Spleen (tissue), 11 donors: ENCODE measurements at regions not wholly inside any gene's neighbourhood (a gene's known extent, or its start where the extent isn't known, plus 50 kb on each side); places are given as distances from the start of the nearest gene placed in this dataset.

Experiments used
- DNase-seq: peaks from one replicate; pipeline ENCODE4 v3.0.0-alpha.2; 2020
- H3K27ac ChIP-seq, 8 donors: fragments of 200-600 bp; sonication (generic) in 7 of 8; 1 replicate in 4 of 8; 2 replicates in 4 of 8; pipeline versions ENCODE4 v1.5.0 to v1.8.0; 2016 to 2021; ENCODE audit warnings: inconsistent platforms in 4 of 8, mild to moderate bottlenecking in 4 of 8, moderate library complexity in 1 of 8
- H3K27me3 ChIP-seq, 7 donors: fragments of 200-600 bp; sonication (generic) in 6 of 7; replicated peaks in 1 of 7; 1 replicate in 4 of 7; 2 replicates in 3 of 7; pipeline versions ENCODE4 v1.5.0 to v1.8.0; 2016 to 2021; ENCODE audit warnings: inconsistent platforms in 3 of 7, mild to moderate bottlenecking in 1 of 7
- H3K36me3 ChIP-seq, 6 donors: fragments of 200-600 bp; sonication (generic) in 5 of 6; 1 replicate in 4 of 6; 2 replicates in 2 of 6; pipeline versions ENCODE4 v1.5.0 to v1.8.0; 2016 to 2021; ENCODE audit warnings: inconsistent platforms in 2 of 6
- H3K4me1 ChIP-seq, 6 donors: fragments of 200-600 bp; sonication (generic) in 5 of 6; 1 replicate in 3 of 6; 2 replicates in 3 of 6; pipeline versions ENCODE4 v1.5.0 to v1.8.0; 2016 to 2021; ENCODE audit warnings: inconsistent platforms in 3 of 6
- H3K4me3 ChIP-seq, 8 donors: fragments of 200-600 bp; sonication (generic) in 7 of 8; 1 replicate in 4 of 8; 2 replicates in 4 of 8; pipeline versions ENCODE4 v1.5.0 to v1.8.0; 2016 to 2021; ENCODE audit warnings: inconsistent platforms in 4 of 8, mild to moderate bottlenecking in 4 of 8, moderate library complexity in 2 of 8
- H3K9me3 ChIP-seq, 8 donors: fragments of 200-600 bp; sonication (generic) in 7 of 8; 1 replicate in 4 of 8; 2 replicates in 4 of 8; pipeline versions ENCODE4 v1.5.0 to v1.8.0; 2016 to 2021; ENCODE audit warnings: inconsistent platforms in 4 of 8
- POLR2A ChIP-seq, 3 donors: fragments of 450-650 bp; IDR thresholded peaks; one replicate each; pipeline ENCODE4 v1.5.1; 2017; ENCODE audit warnings: antibody characterized with exemption in 3 of 3, mild to moderate bottlenecking in 1 of 3
- POLR2AphosphoS5 ChIP-seq, 3 donors: sonication (generic); formaldehyde crosslinking; IDR thresholded peaks; one replicate each; pipeline ENCODE4 v1.5.1; 2017; ENCODE audit warnings: antibody characterized with exemption in 3 of 3
- WGBS, 5 donors: extraction: QIAGEN DNeasy Blood & Tissue Kit in 3 of 5; methylation state at CpG; one replicate each; pipeline versions ENCODE4 v1.1.5 to v1.1.7; 2013 to 2018; 5-methylcytosine and 5-hydroxymethylcytosine counted together
- intact Hi-C: fragments of 100-400 bp; cut with DNase I; formaldehyde crosslinking; loops from one replicate; pipeline ENCODE4 v1.15.0; 2023; ENCODE audit warnings: low total_unique reads
- TF ChIP-seq, protein P1 (sequence below), 11 experiments: fragments of 200-600 bp in 7 of 11; fragments of 450-650 bp in 4 of 11; sonication (generic) in 4 of 11; IDR thresholded peaks in 8 of 11; conservative IDR thresholded peaks in 3 of 11; 1 replicate in 7 of 11; 2 replicates in 4 of 11; pipeline versions ENCODE4 v1.4.0 to v1.8.0; 2016 to 2021; ENCODE audit warnings: antibody characterized with exemption in 11 of 11, inconsistent platforms in 4 of 11, mild to moderate bottlenecking in 1 of 11
- donor health status: healthy with polysubstance abuse.
- donor health status: DM: no; HTN: no; CAD: no; lungs with moderate emphysema.
- donor health status: DM: no; HTN: no; CAD: no.
- donor health status: Bipolar disorder and iron deficiency.
- donor health status: healthy.
- donor health status: DM: no; HTN: no; CAD: no.
- donor health status: DM: yes; HTN: yes; CAD: no.

DNA sequence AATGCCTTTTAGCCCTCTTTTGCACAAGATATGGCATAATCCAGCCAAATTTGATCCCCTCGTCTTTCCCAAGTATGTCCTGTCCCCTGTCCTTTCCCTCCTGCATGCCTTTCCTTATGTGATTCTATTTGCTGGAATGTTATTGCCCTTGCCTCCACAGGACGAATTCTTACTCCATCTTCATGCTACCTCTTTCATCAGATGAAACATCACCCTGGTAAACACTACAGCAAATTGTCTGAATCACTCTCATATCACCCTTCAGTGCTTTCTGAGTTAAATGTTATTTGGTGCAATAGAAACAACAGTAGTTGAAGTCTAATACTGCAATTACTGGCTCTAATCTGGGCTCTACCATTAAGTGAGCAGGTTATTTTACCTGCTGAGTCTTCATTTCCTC lies 52.2 kb upstream of the FAT1 start:
- no peak overlapping the region for H3K27ac ChIP-seq
- H3K9me3 ChIP-seq = peaks cover 0 to 10% (median 0%) of the 10 kb centered on the region in 8 donors
- no peaks in the 10 kb centered on the region for H3K4me1 ChIP-seq
- no peak for DNase-seq
- no peak overlapping the region for H3K4me3 ChIP-seq
- H3K27me3 ChIP-seq = no peaks in the 10 kb centered on the region
- intact Hi-C loops = no loop called here
- no peaks in the 10 kb centered on the region for H3K36me3 ChIP-seq
- WGBS, 5 donors = 51 to 77% (median 59%) methylated on average over 2 of the region's 2 CpGs
- no peak for TF ChIP-seq POLR2AphosphoS5 (IDR thresholded peaks at IDR 0.05)
- TF ChIP-seq POLR2A (IDR thresholded peaks at IDR 0.05) = no peak
- TF ChIP-seq, protein P1, sequence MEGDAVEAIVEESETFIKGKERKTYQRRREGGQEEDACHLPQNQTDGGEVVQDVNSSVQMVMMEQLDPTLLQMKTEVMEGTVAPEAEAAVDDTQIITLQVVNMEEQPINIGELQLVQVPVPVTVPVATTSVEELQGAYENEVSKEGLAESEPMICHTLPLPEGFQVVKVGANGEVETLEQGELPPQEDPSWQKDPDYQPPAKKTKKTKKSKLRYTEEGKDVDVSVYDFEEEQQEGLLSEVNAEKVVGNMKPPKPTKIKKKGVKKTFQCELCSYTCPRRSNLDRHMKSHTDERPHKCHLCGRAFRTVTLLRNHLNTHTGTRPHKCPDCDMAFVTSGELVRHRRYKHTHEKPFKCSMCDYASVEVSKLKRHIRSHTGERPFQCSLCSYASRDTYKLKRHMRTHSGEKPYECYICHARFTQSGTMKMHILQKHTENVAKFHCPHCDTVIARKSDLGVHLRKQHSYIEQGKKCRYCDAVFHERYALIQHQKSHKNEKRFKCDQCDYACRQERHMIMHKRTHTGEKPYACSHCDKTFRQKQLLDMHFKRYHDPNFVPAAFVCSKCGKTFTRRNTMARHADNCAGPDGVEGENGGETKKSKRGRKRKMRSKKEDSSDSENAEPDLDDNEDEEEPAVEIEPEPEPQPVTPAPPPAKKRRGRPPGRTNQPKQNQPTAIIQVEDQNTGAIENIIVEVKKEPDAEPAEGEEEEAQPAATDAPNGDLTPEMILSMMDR (IDR thresholded peaks at IDR 0.05 in 8 of 11, conservative IDR thresholded peaks at IDR 0.05 in 3 of 11) = no peak

DNA sequence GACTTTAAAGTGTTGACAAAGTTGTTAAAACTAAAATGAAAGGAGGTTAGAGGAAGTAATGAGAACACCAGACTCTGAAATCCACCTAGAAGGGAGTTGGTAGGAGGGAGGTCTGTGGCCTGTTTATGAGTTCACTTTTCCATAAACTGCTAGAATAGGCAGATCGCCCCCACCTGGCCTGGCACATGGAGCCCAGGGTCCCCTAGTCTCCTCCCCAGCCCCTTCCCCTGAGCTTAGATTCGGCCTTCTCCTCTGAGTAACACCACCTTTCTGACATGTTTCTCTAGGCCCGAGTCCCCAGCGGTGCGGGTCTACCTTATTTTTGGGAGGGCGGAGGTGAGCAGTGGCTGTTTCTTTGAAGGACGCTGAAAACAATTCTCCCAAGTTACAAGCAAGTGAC lies 54.5 kb upstream of the FAT1 start:
- H3K9me3 ChIP-seq = peaks cover 0 to 18% (median 0%) of the 10 kb centered on the region in 8 donors
- no peaks in the 10 kb centered on the region for H3K36me3 ChIP-seq
- no peak overlapping the region for H3K27ac ChIP-seq
- no peaks in the 10 kb centered on the region for H3K27me3 ChIP-seq
- WGBS, 5 donors = 85 to 92% (median 90%) methylated on average over 7 of the region's 7 CpGs
- no peaks in the 10 kb centered on the region for H3K4me1 ChIP-seq
- DNase-seq = no peak
- no peak overlapping the region for H3K4me3 ChIP-seq
- intact Hi-C loops = no loop called here
- TF ChIP-seq POLR2AphosphoS5 (IDR thresholded peaks at IDR 0.05) (no peak), POLR2A (IDR thresholded peaks at IDR 0.05) (no peak)
- TF ChIP-seq, protein P1 (IDR thresholded peaks at IDR 0.05 in 8 of 11, conservative IDR thresholded peaks at IDR 0.05 in 3 of 11) = no peak

DNA sequence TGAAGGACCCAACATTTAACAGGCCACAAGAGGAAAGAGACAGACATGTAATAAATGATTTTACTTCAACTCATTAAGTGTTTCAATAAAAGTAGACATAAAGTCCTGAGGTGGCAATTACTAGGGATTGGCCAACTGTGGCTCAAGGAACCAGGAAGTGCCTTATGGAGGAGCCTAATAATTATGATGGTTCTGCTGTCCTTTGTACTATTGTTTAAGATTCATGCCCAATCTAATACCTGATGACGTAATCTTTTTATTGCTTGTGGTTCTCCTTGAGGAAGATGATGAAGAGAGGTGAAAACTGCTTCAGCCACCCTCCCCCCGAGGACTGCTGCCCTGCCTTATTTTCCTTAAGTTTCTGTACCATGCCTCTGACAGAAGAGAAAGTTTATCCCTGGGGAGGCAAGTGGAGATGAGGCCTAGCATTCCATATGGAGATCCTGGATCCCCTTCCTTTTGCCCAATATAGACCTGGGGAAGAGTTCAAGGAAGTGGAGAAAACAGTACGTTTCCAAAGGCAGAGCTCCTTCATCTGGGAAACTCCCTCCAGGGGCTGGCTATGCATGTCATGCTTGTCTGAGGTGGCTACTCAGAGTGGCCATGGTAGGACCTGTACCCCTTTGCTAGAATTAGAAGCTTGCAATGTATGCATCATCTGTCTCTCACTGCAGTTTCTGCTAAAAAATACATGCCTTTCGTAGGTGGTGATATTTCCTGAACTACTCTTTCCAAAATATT lies 56.8 kb upstream of the FAT1 start:
- 33 to 63% (median 50%) methylated on average over 4 of the region's 4 CpGs for WGBS, 5 donors
- no peaks in the 10 kb centered on the region for H3K36me3 ChIP-seq
- no peak for DNase-seq
- no peaks in the 10 kb centered on the region for H3K4me1 ChIP-seq
- TF ChIP-seq, protein P1 (IDR thresholded peaks at IDR 0.05 in 8 of 11, conservative IDR thresholded peaks at IDR 0.05 in 3 of 11) = no peak
- TF ChIP-seq POLR2AphosphoS5 (IDR thresholded peaks at IDR 0.05) (no peak), POLR2A (IDR thresholded peaks at IDR 0.05) (no peak)
- no peaks in the 10 kb centered on the region for H3K27me3 ChIP-seq
- no peak overlapping the region for H3K4me3 ChIP-seq
- intact Hi-C loops = no loop called here
- H3K9me3 ChIP-seq = peaks cover 0 to 18% (median 0%) of the 10 kb centered on the region in 8 donors
- H3K27ac ChIP-seq = no peak overlapping the region

DNA sequence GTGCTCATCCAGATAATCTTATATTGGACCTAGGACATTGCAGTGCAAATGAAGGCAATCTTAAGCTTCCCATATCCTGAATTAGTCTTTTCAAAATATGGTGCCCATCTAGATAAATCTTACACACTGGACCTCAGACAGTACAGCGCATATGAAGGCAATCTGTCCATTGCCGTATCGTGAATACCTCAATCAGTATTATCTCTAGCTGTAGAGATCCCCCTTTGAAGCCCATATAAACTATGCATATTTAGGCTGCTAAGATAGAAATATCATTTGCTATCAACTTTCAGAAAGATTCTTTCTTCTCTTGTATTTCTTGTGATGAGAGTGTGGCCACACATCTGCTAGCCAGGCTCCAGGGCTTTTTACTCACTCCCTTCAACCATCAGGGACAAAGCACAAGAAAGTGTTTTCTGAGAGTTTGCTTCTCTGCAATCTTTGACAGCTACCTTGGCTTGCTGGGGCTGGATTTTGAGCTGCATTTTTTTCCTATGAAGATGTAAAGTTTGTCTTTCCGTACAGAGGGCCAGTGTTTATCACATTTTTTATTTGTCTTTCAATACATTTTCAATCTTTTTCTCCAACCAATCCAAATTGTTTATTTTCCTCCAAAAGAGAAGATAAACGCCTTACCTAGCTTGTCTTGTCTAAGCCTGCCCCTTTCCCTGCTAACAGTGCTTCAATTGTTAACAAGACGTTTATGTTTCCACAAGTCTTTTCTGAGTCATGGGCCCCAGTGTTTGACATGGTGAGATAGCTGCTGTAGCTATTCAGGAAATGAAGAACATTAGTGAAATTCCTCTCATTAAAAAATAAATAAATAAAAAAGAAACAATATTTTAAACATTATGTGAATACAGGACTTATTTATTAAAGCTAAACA lies 57.6 kb upstream of the FAT1 start:
- H3K27me3 ChIP-seq = no peaks in the 10 kb centered on the region
- no peaks in the 10 kb centered on the region for H3K36me3 ChIP-seq
- DNase-seq = no peak
- peaks cover 0 to 18% (median 0%) of the 10 kb centered on the region in 8 donors for H3K9me3 ChIP-seq
- 68 to 78% (median 75%) methylated on average over 6 of the region's 6 CpGs for WGBS, 5 donors
- H3K4me1 ChIP-seq = no peaks in the 10 kb centered on the region
- intact Hi-C loops = no loop called here
- H3K27ac ChIP-seq = no peak overlapping the region
- H3K4me3 ChIP-seq = no peak overlapping the region
- TF ChIP-seq, protein P1 (IDR thresholded peaks at IDR 0.05 in 8 of 11, conservative IDR thresholded peaks at IDR 0.05 in 3 of 11) = no peak
- TF ChIP-seq POLR2AphosphoS5 (IDR thresholded peaks at IDR 0.05) = no peak
- no peak for TF ChIP-seq POLR2A (IDR thresholded peaks at IDR 0.05)
